Right atrium auricular region (tissue), 2 donors: ENCODE measurements at regions not wholly inside any gene's neighbourhood (a gene's known extent, or its start where the extent isn't known, plus 50 kb on each side); places are given as distances from the start of the nearest gene placed in this dataset.

Experiments
- DNase-seq: peaks from one replicate; pipeline ENCODE4 v3.0.0-alpha.2; 2019; ENCODE audit warnings: low spot score
- H3K27ac ChIP-seq, 2 donors: fragments of 200-600 bp; sonication (generic); 1 replicate in 1 of 2; 2 replicates in 1 of 2; pipeline ENCODE4 v1.5.1; 2016 to 2019
- H3K27me3 ChIP-seq, 2 donors: fragments of 200-600 bp; sonication (generic); one replicate each; pipeline versions ENCODE4 v1.5.1 to v1.6.0; 2017 to 2019
- H3K36me3 ChIP-seq: fragments of 200-600 bp; sonication (generic); one replicate; pipeline ENCODE4 v1.5.1; 2016
- H3K4me1 ChIP-seq, 2 donors: fragments of 200-600 bp; sonication (generic); one replicate each; pipeline versions ENCODE4 v1.5.1 to v1.6.0; 2017 to 2019
- H3K4me3 ChIP-seq, 2 donors: fragments of 200-600 bp; sonication (generic); 1 replicate in 1 of 2; 2 replicates in 1 of 2; pipeline ENCODE4 v1.5.1; 2017 to 2019; ENCODE audit warnings: mild to moderate bottlenecking in 1 of 2, moderate library complexity in 1 of 2
- H3K9me3 ChIP-seq, 2 donors: fragments of 200-600 bp; sonication (generic); one replicate each; pipeline ENCODE4 v1.5.1; 2019
- CTCF ChIP-seq, 2 donors: fragments of 200-600 bp; sonication (generic); IDR thresholded peaks; one replicate each; pipeline ENCODE4 v1.5.1; 2019; ENCODE audit warnings: antibody characterized with exemption in 2 of 2

- Histone ChIP-seq H3K4me3 (no peak overlapping the region), H3K4me1 (peaks cover 0 to 11% of the 10 kb centered on the region in 2 donors), H3K9me3 (no peaks in the 10 kb centered on the region), H3K36me3 (no peaks in the 10 kb centered on the region), H3K27me3 (no peaks in the 10 kb centered on the region), H3K27ac (no peak overlapping the region)
- no peak for TF ChIP-seq CTCF (IDR thresholded peaks at IDR 0.05)
- DNase-seq: no peak
Observed at GRCh38 chr2:133846476-133846875, 278.2 kb upstream of the NCKAP5 start.

- TF ChIP-seq CTCF (IDR thresholded peaks at IDR 0.05): no peak
- no peak for DNase-seq
- no peak overlapping the region for H3K4me3 ChIP-seq
Observed at GRCh38 chr2:133847591-133847990, 279.3 kb upstream of the NCKAP5 start.

GRCh38 chr2:133848111-133848649 is 279.9 kb upstream of the NCKAP5 start:
- H3K27ac ChIP-seq: no peak overlapping the region
- H3K4me1 ChIP-seq: no peaks in the 10 kb centered on the region
- TF ChIP-seq CTCF (IDR thresholded peaks at IDR 0.05): no peak
- H3K36me3 ChIP-seq: no peaks in the 10 kb centered on the region
- H3K9me3 ChIP-seq: no peaks in the 10 kb centered on the region
- H3K27me3 ChIP-seq: no peaks in the 10 kb centered on the region
- DNase-seq: no peak
- H3K4me3 ChIP-seq: no peak overlapping the region

More at GRCh38 chr2:133847591-133847990, 279.3 kb upstream of the NCKAP5 start:
- Histone ChIP-seq H3K27ac (no peak overlapping the region), H3K36me3 (no peaks in the 10 kb centered on the region), H3K9me3 (no peaks in the 10 kb centered on the region), H3K27me3 (no peaks in the 10 kb centered on the region), H3K4me1 (no peaks in the 10 kb centered on the region)

- no peak overlapping the region for H3K27ac ChIP-seq
- H3K27me3 ChIP-seq: no peaks in the 10 kb centered on the region
- H3K36me3 ChIP-seq: no peaks in the 10 kb centered on the region
- no peak overlapping the region for H3K4me3 ChIP-seq
- DNase-seq: no peak
- H3K4me1 ChIP-seq: no peaks in the 10 kb centered on the region
- TF ChIP-seq CTCF (IDR thresholded peaks at IDR 0.05): no peak
- no peaks in the 10 kb centered on the region for H3K9me3 ChIP-seq
Observed at GRCh38 chr2:133849341-133849740, 281.1 kb upstream of the NCKAP5 start.

- no peaks in the 10 kb centered on the region for H3K36me3 ChIP-seq
- H3K4me1 ChIP-seq: no peaks in the 10 kb centered on the region
- no peaks in the 10 kb centered on the region for H3K9me3 ChIP-seq
- no peak overlapping the region for H3K4me3 ChIP-seq
- H3K27ac ChIP-seq: no peak overlapping the region
- no peak for TF ChIP-seq CTCF (IDR thresholded peaks at IDR 0.05)
- H3K27me3 ChIP-seq: no peaks in the 10 kb centered on the region
- no peak for DNase-seq
Observed at GRCh38 chr2:133854603-133855200, 286.4 kb upstream of the NCKAP5 start.

GRCh38 chr2:133855526-133855925 is 287.3 kb upstream of the NCKAP5 start:
- Histone ChIP-seq H3K27ac (no peak overlapping the region), H3K4me3 (no peak overlapping the region), H3K27me3 (no peaks in the 10 kb centered on the region), H3K4me1 (no peaks in the 10 kb centered on the region), H3K9me3 (no peaks in the 10 kb centered on the region), H3K36me3 (no peaks in the 10 kb centered on the region)
- DNase-seq: no peak
- TF ChIP-seq CTCF (IDR thresholded peaks at IDR 0.05): no peak
